Heart right ventricle (tissue), 16 donors: ENCODE measurements at regions not wholly inside any gene's neighbourhood (a gene's known extent, or its start where the extent isn't known, plus 50 kb on each side); places are given as distances from the start of the nearest gene placed in this dataset.

Experiments used
- ATAC-seq, 8 donors: fragments of 200-7000 bp; cut with Tn5 transposase; one replicate each; pipeline ENCODE4 v1.9.1; 2020; ENCODE audit warnings: mild to moderate bottlenecking in 8 of 8, moderate library complexity in 8 of 8, moderate number of reproducible peaks in 1 of 8
- DNase-seq, 2 donors: peaks; one replicate each; pipeline ENCODE4 v3.0.0-alpha.2; 2020
- H3K27ac ChIP-seq, 10 donors: fragments of 200-600 bp; sonication (generic) in 2 of 10; one replicate each; pipeline versions ENCODE4 v1.5.0 to v1.8.0; 2020 to 2022; ENCODE audit warnings: mild to moderate bottlenecking in 3 of 10
- H3K27me3 ChIP-seq, 7 donors: fragments of 200-600 bp; one replicate each; pipeline ENCODE4 v1.8.0; 2021 to 2022; ENCODE audit warnings: mild to moderate bottlenecking in 2 of 7
- H3K36me3 ChIP-seq, 9 donors: fragments of 200-600 bp; sonication (generic) in 1 of 9; one replicate each; pipeline versions ENCODE4 v1.5.0 to v1.8.0; 2020 to 2022; ENCODE audit warnings: mild to moderate bottlenecking in 2 of 9
- H3K4me1 ChIP-seq, 9 donors: fragments of 200-600 bp; sonication (generic) in 1 of 9; one replicate each; pipeline versions ENCODE4 v1.5.0 to v1.8.0; 2020 to 2022; ENCODE audit warnings: mild to moderate bottlenecking in 4 of 9
- H3K4me3 ChIP-seq, 10 donors: fragments of 200-600 bp; sonication (generic) in 2 of 10; one replicate each; pipeline versions ENCODE4 v1.5.0 to v1.8.0; 2020 to 2022; ENCODE audit warnings: mild to moderate bottlenecking in 7 of 10, moderate library complexity in 2 of 10
- H3K9me3 ChIP-seq, 11 donors: fragments of 200-600 bp in 10 of 11; sonication (generic) in 2 of 11; one replicate each; pipeline versions ENCODE4 v1.5.0 to v1.8.0; 2013 to 2022; ENCODE audit warnings: mild to moderate bottlenecking in 2 of 11, control low read depth in 1 of 11, moderate library complexity in 1 of 11
- WGBS, 2 donors: extraction: QIAGEN DNeasy Blood & Tissue Kit; methylation state at CpG; one replicate each; pipeline ENCODE4 v1.1.7; 2013; ENCODE audit warnings: inconsistent platforms in 1 of 2; 5-methylcytosine and 5-hydroxymethylcytosine counted together
- intact Hi-C, 10 donors: fragments of 100-400 bp; cut with DNase I; formaldehyde crosslinking; loops; one replicate each; pipeline versions ENCODE4 v1.11.1 to v1.14.2; 2022
- TF ChIP-seq, protein P1 (sequence below), 9 donors: fragments of 200-600 bp; sonication (generic) in 2 of 9; IDR thresholded peaks; one replicate each; pipeline versions ENCODE4 v1.5.0 to v1.8.0; 2021 to 2022; ENCODE audit warnings: antibody characterized with exemption in 9 of 9, mild to moderate bottlenecking in 5 of 9, moderate library complexity in 1 of 9
- donor health status: Arrhythmogenic right ventricular cardiomyopathy.
- donor health status: ischemic (EF 13 %, LVEDD 7.1; RV severe dilation, severe dysfunction).
- donor health status: healthy with polysubstance abuse.
- donor health status: DM: no; HTN: yes; CAD: no.
- donor health status: DM: no; HTN: no; CAD: no.
- donor health status: ischemic (EF 25% LVEDD 6.9; RV normal size, moderate dysfunction).
- donor health status: ischemic (EF 25% LVEDD 5.7; RV mildly dilated, moderate dysfunction).
- donor health status: healthy.
- donor health status: DM: yes; HTN: yes; CAD: no.
- donor health status: Ischemic cardiomyopathy.
- donor health status: ischemic (EF 35%, LVEDD 5.7; RV mildly dilated, moderate dysfunction).
- donor health status: nonischemic (EF 11% LVEDD 7.7; RV severe dilation, severe dysfunction).
- donor health status: DM: yes; HTN: yes; CAD: no.
- donor health status: PGD.
- donor health status: ischemic (EF 29% LVEDD 5.4; RV normal size, mild dysfunction).
- donor health status: nonischemic (EF 23%, LVEDD 6.1; RV moderate dilation, normal function).

DNA sequence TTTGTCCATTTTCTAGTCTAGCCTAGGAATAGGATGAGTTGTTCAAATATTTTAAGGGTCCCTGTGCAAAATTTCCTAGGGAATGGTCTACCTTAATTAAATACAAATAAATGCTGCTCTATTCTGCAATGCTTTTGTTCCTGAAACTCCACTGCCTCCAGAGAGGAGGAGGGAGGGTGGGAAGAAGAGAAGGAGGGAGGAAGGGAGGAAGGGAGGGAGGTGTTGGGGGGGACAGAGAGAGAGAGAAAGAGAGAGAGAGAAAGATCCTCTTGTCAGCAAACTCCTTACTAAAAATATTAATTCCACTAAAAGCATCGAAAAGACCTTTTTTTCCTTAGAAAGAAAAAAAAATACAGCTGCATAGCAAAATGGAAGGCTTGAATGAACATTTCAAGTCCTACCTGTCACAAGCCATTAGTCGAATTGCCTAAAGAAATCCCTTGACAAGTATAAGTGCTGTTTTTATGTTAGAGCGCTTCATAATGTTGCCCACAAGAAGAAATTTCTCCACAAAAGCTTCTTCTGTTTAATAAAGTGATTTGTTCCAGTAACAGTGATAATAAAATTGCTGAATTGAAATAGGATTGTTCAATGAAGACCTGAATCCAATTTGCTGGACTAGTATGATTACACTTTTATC lies 106.0 kb downstream of the NKX6-1 start:
- Histone ChIP-seq H3K4me1 (no peaks in the 10 kb centered on the region), H3K27me3 (no peaks in the 10 kb centered on the region), H3K36me3 (no peaks in the 10 kb centered on the region), H3K4me3 (no peak overlapping the region), H3K9me3 (no peaks in the 10 kb centered on the region), H3K27ac (no peak overlapping the region)
- TF ChIP-seq, protein P1, sequence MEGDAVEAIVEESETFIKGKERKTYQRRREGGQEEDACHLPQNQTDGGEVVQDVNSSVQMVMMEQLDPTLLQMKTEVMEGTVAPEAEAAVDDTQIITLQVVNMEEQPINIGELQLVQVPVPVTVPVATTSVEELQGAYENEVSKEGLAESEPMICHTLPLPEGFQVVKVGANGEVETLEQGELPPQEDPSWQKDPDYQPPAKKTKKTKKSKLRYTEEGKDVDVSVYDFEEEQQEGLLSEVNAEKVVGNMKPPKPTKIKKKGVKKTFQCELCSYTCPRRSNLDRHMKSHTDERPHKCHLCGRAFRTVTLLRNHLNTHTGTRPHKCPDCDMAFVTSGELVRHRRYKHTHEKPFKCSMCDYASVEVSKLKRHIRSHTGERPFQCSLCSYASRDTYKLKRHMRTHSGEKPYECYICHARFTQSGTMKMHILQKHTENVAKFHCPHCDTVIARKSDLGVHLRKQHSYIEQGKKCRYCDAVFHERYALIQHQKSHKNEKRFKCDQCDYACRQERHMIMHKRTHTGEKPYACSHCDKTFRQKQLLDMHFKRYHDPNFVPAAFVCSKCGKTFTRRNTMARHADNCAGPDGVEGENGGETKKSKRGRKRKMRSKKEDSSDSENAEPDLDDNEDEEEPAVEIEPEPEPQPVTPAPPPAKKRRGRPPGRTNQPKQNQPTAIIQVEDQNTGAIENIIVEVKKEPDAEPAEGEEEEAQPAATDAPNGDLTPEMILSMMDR (IDR thresholded peaks at IDR 0.05): no peak
- DNase-seq (no peak), ATAC-seq (no peak)
- intact Hi-C loops: no loop called here
- WGBS, 2 donors: 78 to 84% methylated on average over 3 of the region's 3 CpGs

DNA sequence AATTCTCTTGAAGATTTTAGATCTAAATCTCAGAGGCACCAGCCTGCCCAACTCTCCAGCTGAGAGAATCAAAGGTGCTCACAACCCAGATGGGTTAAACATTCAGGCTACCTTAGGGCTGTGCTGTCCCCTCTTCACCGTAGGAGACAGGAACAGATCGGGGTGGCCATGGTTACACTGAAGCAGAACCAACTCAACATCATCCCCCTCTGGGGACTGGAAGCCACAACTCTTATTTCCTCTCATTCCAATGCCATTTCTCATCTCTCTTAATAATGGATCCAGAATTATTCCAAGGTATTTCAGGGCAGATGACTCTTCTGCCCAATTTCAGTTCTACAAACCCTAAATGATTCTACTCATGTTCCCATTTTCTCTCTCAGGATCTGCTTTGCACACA lies 109.7 kb downstream of the NKX6-1 start:
- Histone ChIP-seq H3K4me1 (no peaks in the 10 kb centered on the region), H3K4me3 (no peak overlapping the region), H3K27ac (no peak overlapping the region), H3K9me3 (no peaks in the 10 kb centered on the region), H3K36me3 (no peaks in the 10 kb centered on the region), H3K27me3 (peaks cover 0 to 6% (median 0%) of the 10 kb centered on the region in 7 donors)
- DNase-seq: no peak
- TF ChIP-seq, protein P1 (IDR thresholded peaks at IDR 0.05): no peak
- intact Hi-C loops: no loop called here
- WGBS, 2 donors: 67 to 79% methylated on average over 2 of the region's 2 CpGs
- ATAC-seq: no peak

DNA sequence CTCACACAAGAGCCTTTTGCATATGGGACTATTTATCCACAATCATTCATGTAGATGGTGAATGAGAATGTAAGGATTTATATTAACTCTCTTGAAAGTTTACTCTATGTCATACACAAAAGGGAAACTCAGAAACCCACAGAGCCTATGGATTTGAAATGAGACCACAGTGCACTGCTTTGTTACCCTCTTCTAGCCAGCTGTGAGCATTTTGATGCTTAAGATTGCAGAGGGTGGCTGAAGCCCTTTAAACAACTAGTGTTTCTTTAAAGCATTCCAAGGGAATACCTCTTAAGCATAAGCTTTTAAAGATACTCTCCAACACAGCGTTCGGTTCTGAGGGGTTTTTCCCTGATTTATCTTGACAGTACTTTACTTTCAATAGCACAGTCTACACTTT lies 113.9 kb downstream of the NKX6-1 start:
- Histone ChIP-seq H3K27ac (no peak overlapping the region), H3K36me3 (no peaks in the 10 kb centered on the region), H3K9me3 (no peaks in the 10 kb centered on the region), H3K4me3 (no peak overlapping the region), H3K4me1 (no peaks in the 10 kb centered on the region), H3K27me3 (peaks cover 0 to 8% (median 0%) of the 10 kb centered on the region in 7 donors)
- no peak for DNase-seq
- intact Hi-C loops: no loop called here
- ATAC-seq: no peak
- TF ChIP-seq, protein P1 (IDR thresholded peaks at IDR 0.05): no peak
- WGBS, 2 donors: 16 to 22% methylated on average over 2 of the region's 2 CpGs

DNA sequence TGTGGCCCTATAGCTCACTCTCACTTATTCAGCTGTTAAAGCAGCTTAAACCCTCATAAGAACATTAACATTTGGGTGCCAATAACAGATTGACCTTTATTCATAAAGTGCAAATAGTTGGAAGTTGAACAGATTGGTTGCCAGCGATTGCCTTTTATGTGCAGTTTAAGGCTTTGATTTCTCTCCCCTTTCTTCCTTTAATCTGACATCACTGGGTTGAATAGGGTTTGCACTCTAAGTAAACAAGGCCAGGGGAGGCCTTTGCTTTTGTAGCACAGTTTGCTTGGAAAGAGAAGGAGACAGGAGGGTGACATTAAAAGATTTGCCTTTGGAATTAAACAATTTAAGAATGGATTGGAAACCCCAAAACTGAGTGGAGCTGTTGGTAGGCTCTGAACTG lies 114.3 kb downstream of the NKX6-1 start:
- TF ChIP-seq, protein P1 (IDR thresholded peaks at IDR 0.05): no peak
- Histone ChIP-seq H3K36me3 (no peaks in the 10 kb centered on the region), H3K27me3 (peaks cover 0 to 11% (median 0%) of the 10 kb centered on the region in 7 donors), H3K4me1 (no peaks in the 10 kb centered on the region), H3K27ac (no peak overlapping the region), H3K4me3 (no peak overlapping the region), H3K9me3 (no peaks in the 10 kb centered on the region)
- 53 to 57% methylated on average over 1 of the region's 1 CpG for WGBS, 2 donors
- intact Hi-C loops: no loop called here
- ATAC-seq: no peak
- DNase-seq: no peak
